Thyroid gland (tissue), 4 donors: ENCODE measurements at regions not wholly inside any gene's neighbourhood (a gene's known extent, or its start where the extent isn't known, plus 50 kb on each side); places are given as distances from the start of the nearest gene placed in this dataset.

Source experiments
- CTCF ChIP-seq, 6 experiments: fragments of 200-600 bp in 3 of 6; fragments of 450-650 bp in 3 of 6; sonication (generic) in 3 of 6; IDR thresholded peaks; one replicate each; pipeline ENCODE4 v1.5.1; 2016 to 2019; ENCODE audit warnings: antibody characterized with exemption in 6 of 6, mild to moderate bottlenecking in 2 of 6, inconsistent platforms in 1 of 6, moderate library complexity in 1 of 6
- POLR2A ChIP-seq, 2 donors: fragments of 450-650 bp; IDR thresholded peaks; one replicate each; pipeline ENCODE4 v1.6.1; 2017; ENCODE audit warnings: antibody characterized with exemption in 2 of 2, mild to moderate bottlenecking in 2 of 2, moderate library complexity in 1 of 2

DNA sequence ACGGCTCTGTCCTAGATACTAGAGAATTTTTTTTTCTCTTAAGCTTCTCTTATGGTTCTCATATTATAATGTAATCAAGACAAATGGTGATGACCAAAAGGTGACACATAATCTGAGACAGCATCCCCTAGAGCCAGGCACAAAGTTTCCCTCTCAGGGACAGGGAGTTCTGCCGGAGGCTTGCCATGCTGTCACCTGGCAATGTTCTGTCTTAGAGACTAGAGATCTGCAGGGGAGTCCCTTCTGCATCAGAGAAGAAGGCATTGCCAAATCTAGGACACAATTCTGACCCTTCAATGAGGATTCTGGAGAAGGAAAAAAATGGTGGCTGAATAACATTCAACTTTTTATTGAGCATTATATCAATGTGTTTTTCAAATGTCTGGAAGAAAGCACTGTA is 261.2 kb upstream of the TRPC7 start:
- no peak for TF ChIP-seq CTCF (IDR thresholded peaks at IDR 0.05)
- TF ChIP-seq POLR2A (IDR thresholded peaks at IDR 0.05) = no peak
